Tibial nerve (tissue), 4 donors: ENCODE measurements at regions not wholly inside any gene's neighbourhood (a gene's known extent, or its start where the extent isn't known, plus 50 kb on each side); places are given as distances from the start of the nearest gene placed in this dataset.

Experiments used
- EP300 ChIP-seq, 2 donors: sonication (generic); formaldehyde crosslinking; IDR thresholded peaks; one replicate each; pipeline ENCODE4 v1.6.1; 2017; ENCODE audit warnings: antibody characterized with exemption in 2 of 2, mild to moderate bottlenecking in 1 of 2
- POLR2A ChIP-seq, 2 donors: fragments of 450-650 bp; IDR thresholded peaks; one replicate each; pipeline ENCODE4 v1.6.1; 2017; ENCODE audit warnings: antibody characterized with exemption in 2 of 2, mild to moderate bottlenecking in 2 of 2, moderate library complexity in 2 of 2
- TF ChIP-seq, protein P1 (sequence below), 5 experiments: fragments of 200-600 bp in 3 of 5; fragments of 450-650 bp in 2 of 5; sonication (generic) in 3 of 5; IDR thresholded peaks; one replicate each; pipeline ENCODE4 v1.5.1; 2016 to 2019; ENCODE audit warnings: antibody characterized with exemption in 5 of 5, mild to moderate bottlenecking in 3 of 5, moderate library complexity in 2 of 5

DNA sequence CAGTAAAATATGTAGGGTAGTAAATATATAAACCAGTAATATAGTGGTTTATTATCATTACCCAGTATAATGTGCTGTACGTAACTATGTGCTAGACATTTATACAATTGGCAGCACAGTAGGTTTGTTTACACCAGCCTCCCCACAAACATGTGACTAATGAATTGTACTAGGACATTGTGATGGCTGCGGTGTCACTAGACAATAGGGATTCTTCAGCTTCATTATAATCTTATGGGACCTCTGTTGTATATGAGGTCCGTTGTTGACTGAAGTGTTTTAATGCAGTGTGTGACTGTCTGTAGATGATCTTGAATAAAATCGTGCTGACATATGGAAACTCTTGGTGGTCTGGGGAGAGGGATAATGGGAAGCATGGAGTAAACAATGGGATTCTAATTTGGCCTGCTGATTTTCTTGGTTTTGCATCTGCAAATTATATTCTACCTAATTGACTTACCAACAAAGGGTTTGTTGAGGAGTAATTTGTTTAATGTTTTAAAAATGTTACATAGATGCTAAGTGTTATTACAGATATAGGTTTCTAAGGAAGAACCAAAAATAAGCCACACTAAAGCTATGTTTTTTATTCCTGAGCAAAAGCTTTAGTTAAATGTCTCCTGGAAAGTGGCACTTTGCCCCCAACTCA is 496.5 kb upstream of the TBL1XR1 start:
- TF ChIP-seq, protein P1, sequence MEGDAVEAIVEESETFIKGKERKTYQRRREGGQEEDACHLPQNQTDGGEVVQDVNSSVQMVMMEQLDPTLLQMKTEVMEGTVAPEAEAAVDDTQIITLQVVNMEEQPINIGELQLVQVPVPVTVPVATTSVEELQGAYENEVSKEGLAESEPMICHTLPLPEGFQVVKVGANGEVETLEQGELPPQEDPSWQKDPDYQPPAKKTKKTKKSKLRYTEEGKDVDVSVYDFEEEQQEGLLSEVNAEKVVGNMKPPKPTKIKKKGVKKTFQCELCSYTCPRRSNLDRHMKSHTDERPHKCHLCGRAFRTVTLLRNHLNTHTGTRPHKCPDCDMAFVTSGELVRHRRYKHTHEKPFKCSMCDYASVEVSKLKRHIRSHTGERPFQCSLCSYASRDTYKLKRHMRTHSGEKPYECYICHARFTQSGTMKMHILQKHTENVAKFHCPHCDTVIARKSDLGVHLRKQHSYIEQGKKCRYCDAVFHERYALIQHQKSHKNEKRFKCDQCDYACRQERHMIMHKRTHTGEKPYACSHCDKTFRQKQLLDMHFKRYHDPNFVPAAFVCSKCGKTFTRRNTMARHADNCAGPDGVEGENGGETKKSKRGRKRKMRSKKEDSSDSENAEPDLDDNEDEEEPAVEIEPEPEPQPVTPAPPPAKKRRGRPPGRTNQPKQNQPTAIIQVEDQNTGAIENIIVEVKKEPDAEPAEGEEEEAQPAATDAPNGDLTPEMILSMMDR (IDR thresholded peaks at IDR 0.05) = no peak
- TF ChIP-seq EP300 (IDR thresholded peaks at IDR 0.05) = no peak
- TF ChIP-seq POLR2A (IDR thresholded peaks at IDR 0.05) = no peak
